ENCODE measurements at regions not wholly inside any gene's neighbourhood (a gene's known extent, or its start where the extent isn't known, plus 50 kb on each side); places are given as distances from the start of the nearest gene placed in this dataset.

DNA sequence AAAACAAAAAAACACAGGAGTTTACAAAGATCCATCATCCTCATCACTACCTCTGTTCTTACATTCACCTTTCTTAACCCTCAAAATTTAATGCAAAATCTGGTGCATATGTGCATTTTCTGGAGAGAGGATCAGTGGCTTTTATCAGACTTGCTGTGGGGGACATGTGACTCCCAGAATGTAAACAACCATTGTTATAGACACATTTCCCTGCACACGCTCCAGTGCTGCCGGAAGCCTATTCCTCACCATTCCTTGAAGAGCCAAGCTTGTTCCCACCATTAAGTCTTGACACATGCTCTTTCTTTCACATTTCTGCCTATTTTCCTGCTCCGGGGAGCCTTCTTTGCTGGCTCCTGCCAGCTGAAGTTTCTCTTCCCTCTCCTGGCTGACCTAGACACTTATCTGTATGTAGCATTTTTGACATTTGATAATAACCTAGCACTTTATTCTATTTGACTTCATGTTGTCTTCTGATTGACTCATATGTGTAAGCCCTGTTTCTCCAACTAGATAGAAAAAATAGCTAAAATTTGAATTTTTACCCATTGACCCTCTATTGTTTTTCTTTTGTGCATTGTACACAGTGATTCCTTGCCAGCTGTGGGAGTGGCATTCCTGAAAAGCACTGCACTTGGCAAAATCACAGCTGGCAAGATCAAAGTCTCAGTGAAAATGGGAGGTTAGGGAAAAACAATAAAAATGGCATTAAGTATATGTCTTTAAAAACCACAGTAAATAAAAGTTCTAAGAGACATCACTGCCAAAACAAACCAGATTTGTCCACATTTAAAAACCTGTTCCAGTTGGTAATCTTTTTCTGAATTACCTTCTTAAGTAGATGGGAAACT, 76.8 kb upstream of the CIBAR2 start:
- no peak for DNase-seq

DNA sequence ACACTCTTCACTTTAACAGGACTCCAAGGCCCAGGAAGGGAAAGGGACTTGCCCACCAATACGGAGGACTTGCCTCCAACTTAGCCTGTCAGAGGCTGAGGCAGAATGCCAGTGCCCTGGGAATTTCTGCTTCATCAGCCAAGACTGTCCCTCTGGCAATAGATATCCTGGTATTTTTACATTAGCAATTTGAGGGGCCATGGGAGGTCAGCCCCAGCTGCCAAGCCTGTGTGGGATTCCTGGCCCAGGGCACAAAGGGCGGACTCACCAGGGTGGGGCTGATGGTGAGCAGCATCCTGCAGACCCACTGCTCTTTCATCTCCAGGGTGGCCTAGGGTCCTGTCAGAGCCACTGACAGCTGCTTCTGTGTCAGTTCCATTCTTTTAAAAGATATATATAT, 78.3 kb upstream of the CIBAR2 start:
- DNase-seq = no peak

DNA sequence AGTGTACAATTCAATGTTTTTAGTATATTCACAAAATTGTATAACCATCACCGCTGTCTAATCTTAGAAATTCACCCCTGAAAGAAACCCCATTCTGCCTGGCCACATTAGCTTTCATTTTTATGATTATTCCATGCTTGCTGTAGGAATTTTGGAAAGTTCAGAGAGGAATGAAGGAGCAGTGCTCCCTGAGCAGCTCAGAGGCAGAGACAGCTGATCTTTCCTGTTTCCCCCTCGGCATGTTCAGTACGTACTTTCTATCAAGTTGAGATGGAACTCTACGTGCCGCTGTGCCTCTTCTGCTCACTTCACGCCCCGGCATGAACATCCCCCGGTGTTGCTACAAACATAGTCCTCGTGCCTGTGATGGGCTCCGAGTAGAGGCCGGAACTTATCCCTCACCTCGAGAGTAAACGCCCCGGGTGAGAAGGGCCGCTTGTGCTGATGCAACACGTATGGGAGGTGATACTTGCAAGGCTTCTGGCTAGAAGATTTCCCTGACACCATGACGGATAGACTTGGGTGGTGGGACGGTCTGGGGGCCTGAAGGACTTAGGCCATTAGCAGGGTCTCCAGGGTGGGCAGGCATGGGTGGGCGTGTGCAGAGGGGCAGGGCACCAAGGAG, 79.2 kb upstream of the CIBAR2 start:
- no peak for DNase-seq

DNA sequence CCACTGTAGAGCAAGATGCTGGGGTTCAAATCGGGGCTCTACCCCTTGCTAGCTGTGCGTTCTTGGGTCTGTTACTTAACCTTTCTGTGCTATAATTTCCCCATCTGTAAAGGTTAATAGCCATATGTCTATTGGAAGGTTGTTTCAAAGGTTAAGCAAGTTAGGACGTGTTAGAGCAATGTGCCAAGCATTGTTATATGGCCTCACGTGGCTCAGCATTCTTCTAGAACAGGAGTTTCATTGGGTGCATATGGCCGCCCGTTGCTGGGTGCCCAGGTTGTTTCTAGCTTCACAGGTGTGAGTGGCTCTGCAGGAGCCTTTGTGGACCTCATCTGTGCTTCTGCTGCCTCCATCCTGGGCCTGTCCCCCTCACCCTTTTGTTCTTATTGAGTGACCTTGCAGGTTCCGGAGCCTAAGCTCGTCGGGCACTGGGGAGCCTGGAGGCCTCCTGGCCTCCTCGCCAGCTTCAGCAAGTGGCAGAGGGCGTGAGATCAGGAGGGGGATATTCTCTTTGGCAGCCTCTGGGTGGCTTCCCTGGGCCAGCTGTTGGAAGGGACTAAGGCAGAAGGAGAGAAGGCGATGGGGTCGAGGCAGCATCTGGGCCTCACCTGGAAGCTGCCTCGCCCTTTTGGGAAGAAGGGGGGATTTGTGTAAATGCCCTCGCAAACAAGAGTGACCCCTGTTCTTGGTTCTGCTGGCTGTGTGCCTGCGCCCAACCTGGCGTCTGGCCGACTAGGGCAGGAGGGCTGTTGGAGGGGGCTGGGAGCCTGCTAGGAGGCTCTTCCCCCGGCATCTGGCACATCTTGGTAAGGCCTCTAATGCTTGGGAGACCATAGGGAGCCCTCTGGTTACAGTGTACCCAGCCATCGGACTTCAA, 80.2 kb upstream of the CIBAR2 start:
- no peak for DNase-seq

DNA sequence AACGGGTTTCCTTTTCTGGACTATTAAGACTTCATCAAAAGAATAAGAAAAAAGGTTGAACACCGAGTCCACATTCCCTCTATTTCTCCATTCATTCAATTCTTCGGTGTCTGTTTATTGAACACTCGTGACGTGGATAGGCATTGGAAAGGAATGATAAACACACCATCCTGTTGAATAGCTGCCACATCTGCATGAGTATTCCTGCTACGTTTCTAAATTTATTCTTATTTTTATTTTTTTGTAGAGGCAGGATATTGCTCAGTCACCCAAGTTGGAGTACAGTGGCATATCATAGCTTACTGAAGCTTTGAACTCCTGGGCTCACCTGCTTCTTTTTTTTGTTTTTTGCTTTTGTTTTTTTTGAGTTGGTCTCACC, 80.8 kb upstream of the CIBAR2 start:
- DNase-seq = no peak

DNA sequence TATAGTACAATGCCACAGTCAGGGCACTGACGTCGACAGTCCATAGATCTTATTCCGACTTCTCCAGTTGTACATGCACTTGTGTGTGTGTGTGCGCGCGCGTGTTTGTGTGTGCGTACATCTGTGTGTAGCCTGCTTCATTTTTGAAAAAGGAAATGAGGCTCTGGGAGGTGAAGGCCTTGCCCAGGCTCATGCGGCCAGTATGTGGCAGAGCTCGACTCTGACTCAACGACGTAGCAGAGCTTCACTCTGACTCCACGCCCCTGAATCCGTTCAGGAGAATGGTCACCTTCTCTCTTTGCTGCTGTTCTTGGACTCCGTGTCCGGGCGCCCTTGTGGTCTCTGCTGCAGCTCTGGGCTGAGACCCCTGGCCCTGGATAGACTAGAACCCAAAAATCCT, 81.6 kb upstream of the CIBAR2 start:
- no peak for DNase-seq

DNA sequence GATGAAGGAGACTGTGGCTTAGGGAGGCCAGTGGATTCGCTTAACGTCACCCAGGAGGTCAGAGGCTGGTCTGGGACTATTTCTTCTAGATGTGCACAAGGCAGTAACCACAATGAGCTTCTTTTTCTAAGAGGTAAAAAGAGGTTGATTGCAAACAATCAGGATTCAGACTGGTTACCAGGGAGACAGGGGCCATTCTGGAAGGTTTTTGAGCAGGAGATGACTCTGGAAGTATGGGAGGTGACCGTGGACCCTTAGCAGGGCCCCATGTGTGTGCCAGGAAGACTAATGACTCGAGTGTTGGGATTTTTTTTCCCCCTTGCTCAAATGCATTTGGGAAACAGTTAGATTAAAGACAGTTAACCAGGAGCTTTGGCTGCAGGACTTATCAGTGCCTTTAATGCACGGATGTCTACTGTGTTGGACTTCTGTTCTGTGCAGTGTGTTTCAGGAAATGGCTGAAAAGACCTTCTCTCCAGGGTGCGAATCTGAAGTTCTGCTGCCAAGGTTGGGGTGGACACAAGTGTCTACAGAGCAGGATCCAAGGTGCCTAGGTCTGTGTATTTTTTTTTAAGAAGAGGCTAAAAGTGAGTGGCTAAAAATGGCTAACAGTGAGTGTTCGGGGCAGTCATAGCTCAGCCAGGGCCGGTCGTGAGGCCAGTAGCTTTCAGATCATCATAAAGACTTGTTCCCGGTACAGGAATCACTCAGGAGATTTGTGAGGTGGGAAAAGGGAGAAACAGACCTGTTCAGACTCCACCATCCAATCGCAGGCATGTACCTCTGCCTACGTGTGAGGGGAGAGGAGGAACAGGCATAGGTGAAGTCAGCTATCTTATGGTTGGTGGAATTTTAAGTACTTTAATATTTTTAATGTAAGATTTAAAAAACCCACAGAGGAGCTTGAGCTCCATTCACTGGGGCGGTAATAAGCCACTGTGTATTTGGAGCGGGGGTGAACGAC, 82.3 kb upstream of the CIBAR2 start:
- no peak for DNase-seq

DNA sequence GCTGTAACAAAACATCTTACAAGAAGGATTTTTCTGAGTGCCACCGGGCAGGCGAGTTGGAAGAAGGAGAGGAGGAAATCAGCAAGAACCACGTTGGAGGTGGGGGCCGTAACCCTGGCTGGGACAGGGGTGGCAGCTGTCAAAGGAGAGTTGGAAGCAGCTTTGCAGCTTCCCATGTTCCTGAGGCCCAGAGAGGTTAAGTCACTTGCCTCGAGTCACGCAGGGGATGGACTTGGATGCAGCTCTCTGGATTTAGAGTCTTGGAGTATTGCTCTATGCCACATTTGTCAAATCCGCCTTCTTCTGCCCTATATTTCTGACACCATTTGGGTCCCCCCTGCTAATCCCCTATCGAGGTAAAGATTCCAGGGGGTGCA, 83.0 kb upstream of the CIBAR2 start:
- DNase-seq = no peak

DNA sequence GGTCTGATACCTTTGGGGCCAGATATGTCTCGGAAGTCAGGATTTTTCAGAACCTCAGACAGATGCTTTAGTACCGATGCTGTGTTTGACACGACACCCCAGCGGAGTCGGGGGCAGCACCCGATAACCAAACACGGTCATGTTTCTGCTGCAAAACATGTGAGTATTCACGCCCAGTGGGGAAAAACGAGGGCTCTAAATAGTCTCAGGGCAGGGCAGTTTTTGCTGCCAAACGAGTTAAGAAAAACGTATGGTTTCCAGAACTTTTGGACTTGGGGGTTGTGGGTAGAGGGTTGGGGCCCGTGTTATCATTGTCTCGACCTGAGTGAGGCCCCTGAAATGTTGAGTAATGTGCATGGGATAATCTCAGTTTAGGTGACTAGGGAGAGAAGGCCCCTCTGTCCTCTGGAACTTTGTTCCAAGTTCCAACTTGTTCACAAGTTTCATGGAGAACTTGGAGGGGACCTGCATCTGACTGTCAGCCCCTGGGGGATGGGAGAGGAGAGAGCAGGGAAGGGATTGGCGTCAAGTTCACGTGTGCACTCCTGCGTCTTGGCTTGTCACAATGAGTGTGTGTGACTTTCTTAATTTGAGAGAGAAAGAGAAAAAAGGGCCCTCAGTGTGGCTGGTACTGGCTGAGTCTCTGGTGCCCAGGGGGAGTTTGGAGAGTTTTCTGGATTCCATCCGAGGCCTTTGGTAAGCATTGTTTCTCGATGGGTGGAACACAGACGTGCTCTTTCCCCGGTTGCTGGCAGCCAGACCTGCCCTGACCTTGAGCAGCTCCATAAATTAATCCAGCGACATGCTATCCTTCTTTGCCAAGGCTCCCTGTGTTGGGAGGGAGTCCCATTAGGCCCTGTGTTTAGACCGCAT, 83.9 kb upstream of the CIBAR2 start:
- no peak for DNase-seq

DNA sequence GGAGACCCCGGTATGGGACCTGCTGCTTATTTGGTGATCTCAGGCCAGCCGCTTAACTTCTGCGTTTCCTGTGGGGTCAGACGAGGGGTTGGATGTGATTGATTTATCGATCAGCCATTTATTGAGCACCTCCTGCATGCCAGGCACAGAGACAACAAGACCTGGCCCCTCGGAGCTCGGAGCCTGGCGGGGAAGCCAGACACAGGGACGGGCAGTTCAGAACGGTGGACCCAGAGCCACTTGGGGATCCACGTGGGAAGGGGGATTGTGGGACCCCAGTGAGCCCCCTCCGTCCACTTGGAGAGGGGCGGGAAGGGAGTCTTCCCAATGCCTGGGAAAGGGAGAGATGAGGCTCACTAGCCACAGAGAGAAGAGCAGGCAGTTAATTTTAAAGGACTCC, 84.7 kb upstream of the CIBAR2 start:
- DNase-seq = no peak

DNA sequence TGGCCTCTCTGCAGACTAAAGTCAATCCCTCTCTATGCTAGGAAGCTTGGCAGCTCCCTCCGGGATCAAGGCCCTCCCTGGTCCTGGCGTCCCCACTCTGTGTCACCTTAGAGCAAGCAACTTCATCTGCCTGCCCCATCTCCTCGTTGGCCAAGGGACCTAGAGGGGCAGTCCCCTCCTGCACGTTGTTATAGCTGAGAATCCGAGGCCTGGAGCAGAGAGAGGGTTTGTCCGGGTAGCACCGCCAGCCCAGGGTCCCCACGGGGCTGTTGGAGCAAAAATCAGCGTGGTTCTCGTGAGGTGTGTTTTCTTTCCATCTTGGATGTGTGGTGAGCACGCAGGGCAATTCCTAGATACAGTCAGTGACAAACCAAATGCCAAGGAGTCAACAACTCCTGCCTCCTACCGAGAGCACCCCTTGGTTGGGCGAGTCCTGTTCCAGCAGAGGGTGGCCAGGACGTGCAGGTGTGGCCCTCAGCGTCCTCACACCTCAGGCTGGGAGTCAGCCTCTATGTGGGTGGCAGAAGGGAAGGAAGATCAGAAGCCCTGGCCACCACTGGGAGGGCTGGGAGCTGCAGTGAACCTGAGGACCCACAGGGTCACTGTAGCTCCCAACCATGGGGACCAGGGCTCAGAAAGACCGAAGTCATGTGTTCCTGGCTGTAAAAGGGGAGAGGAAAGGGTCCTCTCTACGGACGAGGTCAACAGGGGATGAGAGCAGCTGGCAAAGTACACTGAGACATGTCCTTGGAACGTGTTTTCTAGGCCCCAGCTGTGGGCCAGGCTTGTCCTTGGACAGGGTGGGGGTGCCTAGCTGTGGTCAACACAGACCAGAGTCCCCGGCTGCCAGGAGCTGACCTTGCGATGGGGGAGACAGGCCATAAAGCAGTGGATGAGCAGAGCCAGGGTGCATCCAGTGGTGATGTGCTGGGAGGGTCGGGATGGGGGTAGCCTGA, 85.6 kb upstream of the CIBAR2 start:
- no peak for DNase-seq

DNA sequence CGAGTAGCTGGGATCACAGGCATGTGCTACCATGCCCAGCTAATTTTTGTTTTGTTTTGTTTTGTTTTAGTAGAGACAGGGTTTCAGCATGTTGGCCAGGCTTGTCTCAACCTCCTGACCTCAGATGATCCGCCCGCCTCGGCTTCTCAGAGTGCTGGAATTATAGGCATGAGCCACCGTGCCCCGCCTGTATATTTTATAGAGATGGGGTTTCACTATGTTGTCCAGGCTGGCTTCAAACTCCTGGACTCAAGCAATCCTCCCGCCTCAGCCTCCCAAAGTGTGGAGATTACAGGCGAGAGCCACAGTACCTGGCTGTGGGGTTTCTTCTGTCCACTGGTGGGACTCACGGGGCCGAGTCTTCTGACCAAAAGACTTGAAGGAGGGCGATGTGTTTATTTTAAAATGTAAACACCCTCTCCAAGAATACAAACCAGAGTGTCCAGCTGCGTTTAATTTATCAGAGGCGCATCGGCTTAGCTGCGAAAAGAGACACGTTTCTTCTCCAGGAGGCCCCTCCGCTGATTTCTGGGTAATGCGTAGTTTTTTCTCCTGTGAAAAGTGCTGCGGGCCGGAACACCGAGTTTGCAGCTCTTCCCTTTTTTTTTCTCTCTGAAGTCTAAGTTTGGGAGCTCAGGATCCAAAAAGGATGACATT, 86.9 kb upstream of the CIBAR2 start:
- DNase-seq = no peak

DNA sequence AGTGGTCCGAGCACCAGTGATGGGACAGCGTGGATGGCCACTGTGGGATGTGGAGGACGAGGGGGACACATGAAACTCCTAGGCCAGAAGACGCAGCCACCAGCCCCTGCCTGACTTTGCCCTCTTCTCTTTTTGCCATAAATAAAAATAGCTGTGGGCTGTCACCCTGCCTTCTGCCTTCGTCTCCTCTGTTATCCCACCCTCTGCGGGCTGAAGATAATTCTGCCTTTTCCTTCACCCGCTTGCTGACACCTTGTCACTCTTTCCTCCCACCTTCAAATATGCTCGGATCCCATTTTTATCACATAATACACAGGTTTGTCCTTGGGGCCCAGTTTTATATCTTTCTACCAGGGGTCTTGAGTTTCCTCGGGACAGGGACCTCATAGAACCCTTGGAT, 87.6 kb upstream of the CIBAR2 start:
- DNase-seq = no peak

DNA sequence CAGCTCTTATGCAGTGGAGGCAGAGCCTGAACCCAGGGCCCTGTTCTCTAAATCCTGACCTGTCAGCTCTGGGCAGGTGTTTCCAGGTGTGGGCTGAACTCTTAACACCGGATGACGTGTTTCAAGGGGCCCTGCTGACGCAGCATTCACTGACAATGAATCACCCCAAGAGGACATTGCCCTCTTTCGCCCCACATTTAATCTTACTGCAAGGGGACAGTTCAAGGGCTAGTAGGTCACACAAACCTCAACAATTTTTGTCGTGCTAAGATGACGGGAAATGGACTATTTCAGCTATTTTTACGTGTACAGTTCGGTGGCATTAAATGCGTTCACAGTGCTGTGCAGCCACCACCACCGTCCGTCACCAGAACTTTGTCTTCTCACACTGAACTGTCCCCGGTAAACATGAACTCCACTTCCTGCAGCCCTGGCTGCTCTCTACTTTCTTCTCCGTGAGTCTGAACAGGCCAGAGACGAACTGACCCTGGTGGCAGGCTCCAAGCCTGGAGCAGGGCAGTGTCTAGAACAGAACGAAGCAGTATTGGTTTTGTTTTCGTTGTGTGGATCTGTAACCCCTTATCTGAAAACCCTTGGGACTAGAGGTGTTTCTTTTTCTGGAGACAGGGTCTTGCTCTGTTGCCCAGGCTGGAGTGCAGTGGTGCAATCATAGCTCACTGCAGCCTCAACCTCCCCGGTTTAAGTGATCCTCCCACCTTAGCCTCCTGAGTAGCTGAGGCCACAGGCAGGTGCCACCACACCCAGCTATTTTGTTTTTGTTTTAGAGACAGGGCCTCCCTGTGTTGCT, 88.4 kb upstream of the CIBAR2 start:
- no peak for DNase-seq

DNA sequence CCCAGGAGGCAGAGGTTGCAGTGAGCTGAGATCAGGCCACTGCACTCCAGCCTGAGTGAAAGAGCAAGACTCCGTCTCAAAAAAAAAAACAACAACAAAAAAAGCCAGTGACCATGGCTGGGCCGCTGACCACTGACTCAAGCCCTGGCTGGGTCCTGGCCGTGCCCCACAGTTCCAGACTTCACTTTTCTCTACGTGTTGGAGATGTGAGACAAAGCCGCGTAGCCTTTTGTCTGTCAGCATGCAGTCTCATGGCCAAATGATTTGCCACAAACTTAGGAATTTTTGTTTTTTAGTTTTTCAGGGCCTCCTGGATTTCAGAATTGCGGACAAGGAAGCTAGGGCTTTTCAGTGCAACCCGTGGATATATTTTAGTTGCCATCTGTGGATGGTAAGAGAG, 89.3 kb upstream of the CIBAR2 start:
- DNase-seq = no peak

DNA sequence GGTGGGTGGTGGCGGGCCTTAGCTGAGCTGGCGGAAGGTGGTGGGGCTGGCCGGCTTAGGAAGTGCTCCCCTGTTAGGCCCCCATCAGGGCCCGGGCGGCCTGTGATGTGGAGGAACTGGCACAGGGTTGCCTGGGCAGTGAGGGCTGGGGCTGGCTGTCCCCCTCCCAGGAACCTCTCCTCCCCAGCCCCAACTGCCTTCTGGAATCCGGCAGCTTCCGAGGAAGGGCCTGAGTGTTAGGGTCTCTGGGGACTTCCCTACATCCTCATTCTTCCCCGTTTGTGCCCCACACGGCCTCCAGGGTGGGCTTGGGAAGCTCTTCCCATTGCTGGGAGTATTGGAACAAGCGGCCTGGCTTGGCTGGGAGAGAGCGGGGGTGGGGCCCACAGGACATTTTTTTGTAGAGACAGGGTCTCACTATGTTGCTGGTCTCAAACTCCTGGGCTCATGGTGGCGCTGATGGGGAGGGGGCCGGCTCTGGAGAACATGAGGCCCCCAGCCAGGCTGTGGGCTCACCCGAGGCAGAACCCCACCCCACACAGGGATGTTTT, 89.9 kb upstream of the CIBAR2 start:
- DNase-seq = no peak

DNA sequence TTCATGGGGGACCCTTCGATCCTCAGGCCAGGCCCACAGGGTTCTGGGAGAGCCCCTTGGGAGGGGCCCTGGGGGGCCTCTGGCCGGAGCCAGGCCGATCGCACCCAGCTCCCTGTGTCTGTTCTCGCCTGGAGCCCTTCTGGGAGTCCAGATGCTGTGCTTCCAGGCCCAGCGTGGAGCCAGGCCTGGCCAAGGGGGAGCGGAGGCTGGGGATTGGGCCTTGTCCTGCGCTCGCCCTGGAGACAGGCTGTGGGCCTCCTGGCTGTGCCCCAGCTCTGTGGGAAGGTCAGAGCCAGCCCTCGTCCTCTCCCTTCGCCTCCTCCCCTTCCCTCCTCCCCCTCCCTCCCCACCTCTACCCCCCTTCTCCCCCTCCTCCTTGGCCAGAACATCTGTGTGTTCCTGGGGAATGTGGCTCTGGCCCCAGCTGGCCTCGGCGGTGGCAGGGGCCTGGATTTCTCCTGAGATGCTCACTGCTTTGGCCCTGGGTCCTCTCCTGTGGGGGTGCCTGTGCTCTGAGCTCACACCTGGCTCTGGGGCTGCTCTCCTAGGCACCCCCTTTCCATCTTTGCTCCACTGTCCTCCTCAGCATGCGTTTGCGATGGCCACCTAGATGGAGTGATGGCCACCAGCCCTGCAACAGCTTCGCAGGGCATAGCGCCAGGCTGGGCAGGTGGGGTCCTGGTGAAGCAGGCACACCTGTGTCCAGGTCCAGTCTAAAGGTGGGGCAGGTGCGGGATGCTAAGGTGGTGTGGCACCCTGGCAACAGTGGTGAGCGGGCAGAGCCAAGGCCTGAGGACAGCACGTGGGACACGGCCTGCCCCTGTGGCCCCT, 90.6 kb upstream of the CIBAR2 start:
- DNase-seq = no peak

DNA sequence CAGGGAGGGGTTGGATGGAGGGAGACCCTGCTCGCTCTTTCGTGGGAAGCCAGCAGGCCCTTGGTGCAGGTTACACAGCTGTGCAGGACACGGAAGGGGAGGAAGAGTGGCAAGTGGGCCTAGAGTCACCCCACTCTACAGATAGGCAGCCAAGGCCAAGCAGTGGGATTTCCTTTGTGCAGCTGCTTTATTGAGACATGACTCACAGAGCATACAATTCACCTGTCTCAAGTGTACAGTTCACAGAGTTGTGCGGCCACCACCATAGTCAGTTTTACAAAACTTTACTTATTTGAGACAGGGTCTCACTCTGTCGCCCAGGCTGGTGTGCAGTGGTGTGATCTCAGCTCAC, 91.2 kb upstream of the CIBAR2 start:
- DNase-seq = no peak
